ENCODE measurements at regions not wholly inside any gene's neighbourhood (a gene's known extent, or its start where the extent isn't known, plus 50 kb on each side); places are given as distances from the start of the nearest gene placed in this dataset.
A peak's percentile ranks its signal among the peaks of the same experiment; 100 is the strongest.

GRCh38 chr9:134218230-134218629 lies 53.9 kb upstream of the RNU6ATAC start:
- CTCF ChIA-PET (ENCODE audit: partially characterized antibody) = no interaction called here
- POLR2A ChIA-PET (ENCODE audit: partially characterized antibody) = interaction anchor here (1.5 kb wide), 1 partner anchor 47 kb away, joined by 5 read pairs; no protein-coding TSS in a partner anchor
- Histone ChIP-seq H3K27ac (ENCODE audit: low read depth, low read length) (no peak overlapping the region), H3K36me3 (ENCODE audit: insufficient read depth, low read length) (no peaks in the 10 kb centered on the region), H3K27me3 (ENCODE audit: insufficient read depth, low read length) (no peaks in the 10 kb centered on the region), H3K4me3 (ENCODE audit: low read length in 2 of 2) (no peak overlapping the region), H3K4me1 (ENCODE audit: insufficient read depth, low read length) (no peaks in the 10 kb centered on the region), H3K9me3 (ENCODE audit: control insufficient read depth in 1 of 2, low read length in 2 of 2) (no peaks in the 10 kb centered on the region)
- peak overlapping the region in 1 of 7 donors; percentile 47 for H3K27ac Mint-ChIP-seq
- H3K4me3 Mint-ChIP-seq = no peak overlapping the region
- H3K27me3 Mint-ChIP-seq = no peaks in the 10 kb centered on the region
- no peaks in the 10 kb centered on the region for H3K4me1 Mint-ChIP-seq
- H3K9me3 Mint-ChIP-seq = peaks cover 0 to 1% (median 0%) of the 10 kb centered on the region in 8 donors
- DNase-seq = no peak
- intact Hi-C loops (cut with micrococcal nuclease) = no loop called here
- H3K36me3 Mint-ChIP-seq = no peaks in the 10 kb centered on the region

GRCh38 chr9:134219646-134220060 lies 55.3 kb upstream of the RNU6ATAC start:
- no peaks in the 10 kb centered on the region for H3K9me3 ChIP-seq (ENCODE audit: control insufficient read depth in 1 of 2, low read length in 2 of 2)
- H3K4me3 Mint-ChIP-seq = no peak overlapping the region
- intact Hi-C loops (cut with micrococcal nuclease) = no loop called here
- no peaks in the 10 kb centered on the region for H3K36me3 Mint-ChIP-seq
- H3K4me1 ChIP-seq (ENCODE audit: insufficient read depth, low read length) = no peaks in the 10 kb centered on the region
- H3K4me1 Mint-ChIP-seq = no peaks in the 10 kb centered on the region
- no peak overlapping the region for H3K27ac Mint-ChIP-seq
- H3K27me3 Mint-ChIP-seq = no peaks in the 10 kb centered on the region
- ChIA-PET POLR2A (ENCODE audit: partially characterized antibody) (no interaction called here), CTCF (ENCODE audit: partially characterized antibody) (interaction anchor here (1.1 kb wide), 1 partner anchor 49 kb away, joined by 3 read pairs; no protein-coding TSS in a partner anchor)
- no peak overlapping the region for H3K4me3 ChIP-seq (ENCODE audit: low read length in 2 of 2)
- no peaks in the 10 kb centered on the region for H3K9me3 Mint-ChIP-seq
- H3K27ac ChIP-seq (ENCODE audit: low read depth, low read length) = no peak overlapping the region
- H3K27me3 ChIP-seq (ENCODE audit: insufficient read depth, low read length) = no peaks in the 10 kb centered on the region
- H3K36me3 ChIP-seq (ENCODE audit: insufficient read depth, low read length) = no peaks in the 10 kb centered on the region
- no peak for DNase-seq

- Histone ChIP-seq H3K27me3 (ENCODE audit: insufficient read depth, low read length) (no peaks in the 10 kb centered on the region), H3K4me1 (ENCODE audit: insufficient read depth, low read length) (no peaks in the 10 kb centered on the region), H3K4me3 (ENCODE audit: low read length in 2 of 2) (no peak overlapping the region), H3K27ac (ENCODE audit: low read depth, low read length) (no peak overlapping the region), H3K9me3 (ENCODE audit: control insufficient read depth in 1 of 2, low read length in 2 of 2) (no peaks in the 10 kb centered on the region), H3K36me3 (ENCODE audit: insufficient read depth, low read length) (no peaks in the 10 kb centered on the region)
- no peak overlapping the region for H3K4me3 Mint-ChIP-seq
- CTCF ChIA-PET (ENCODE audit: partially characterized antibody) = interaction anchor here (1.1 kb wide), 1 partner anchor 50 kb away, joined by 3 read pairs; no protein-coding TSS in a partner anchor
- no peak for DNase-seq
- no peaks in the 10 kb centered on the region for H3K36me3 Mint-ChIP-seq
- H3K4me1 Mint-ChIP-seq = no peaks in the 10 kb centered on the region
- no peaks in the 10 kb centered on the region for H3K9me3 Mint-ChIP-seq
- H3K27me3 Mint-ChIP-seq = no peaks in the 10 kb centered on the region
- H3K27ac Mint-ChIP-seq = no peak overlapping the region
- POLR2A ChIA-PET (ENCODE audit: partially characterized antibody) = no interaction called here
- intact Hi-C loops (cut with micrococcal nuclease) = no loop called here
These were observed 55.9 kb upstream of the RNU6ATAC start for GRCh38 chr9:134220311-134220710.

- Histone ChIP-seq H3K9me3 (ENCODE audit: control insufficient read depth in 1 of 2, low read length in 2 of 2) (no peaks in the 10 kb centered on the region), H3K27me3 (ENCODE audit: insufficient read depth, low read length) (no peaks in the 10 kb centered on the region), H3K36me3 (ENCODE audit: insufficient read depth, low read length) (no peaks in the 10 kb centered on the region), H3K27ac (ENCODE audit: low read depth, low read length) (no peak overlapping the region), H3K4me3 (ENCODE audit: low read length in 2 of 2) (no peak overlapping the region), H3K4me1 (ENCODE audit: insufficient read depth, low read length) (no peaks in the 10 kb centered on the region)
- intact Hi-C loops (cut with micrococcal nuclease) = no loop called here
- CTCF ChIA-PET (ENCODE audit: partially characterized antibody) = no interaction called here
- POLR2A ChIA-PET (ENCODE audit: partially characterized antibody) = no interaction called here
- Mint-ChIP-seq H3K9me3 (peaks cover 0 to 1% (median 0%) of the 10 kb centered on the region in 8 donors), H3K27ac (peak overlapping the region in 1 of 7 donors; percentile 57), H3K4me1 (no peaks in the 10 kb centered on the region), H3K27me3 (no peaks in the 10 kb centered on the region), H3K4me3 (no peak overlapping the region), H3K36me3 (no peaks in the 10 kb centered on the region)
- no peak for DNase-seq
These were observed 57.1 kb upstream of the RNU6ATAC start for GRCh38 chr9:134221273-134222017.

- Mint-ChIP-seq H3K9me3 (peaks cover 0 to 1% (median 0%) of the 10 kb centered on the region in 8 donors), H3K4me1 (no peaks in the 10 kb centered on the region), H3K27me3 (no peaks in the 10 kb centered on the region), H3K27ac (no peak overlapping the region), H3K36me3 (no peaks in the 10 kb centered on the region), H3K4me3 (no peak overlapping the region)
- intact Hi-C loops (cut with micrococcal nuclease) = no loop called here
- ChIA-PET POLR2A (ENCODE audit: partially characterized antibody) (interaction anchor here (0.5 kb wide), 1 partner anchor 28 kb away, joined by 3 read pairs; no protein-coding TSS in a partner anchor), CTCF (ENCODE audit: partially characterized antibody) (no interaction called here)
- Histone ChIP-seq H3K9me3 (ENCODE audit: control insufficient read depth in 1 of 2, low read length in 2 of 2) (no peaks in the 10 kb centered on the region), H3K36me3 (ENCODE audit: insufficient read depth, low read length) (no peaks in the 10 kb centered on the region), H3K4me3 (ENCODE audit: low read length in 2 of 2) (no peak overlapping the region), H3K27ac (ENCODE audit: low read depth, low read length) (no peak overlapping the region), H3K4me1 (ENCODE audit: insufficient read depth, low read length) (no peaks in the 10 kb centered on the region), H3K27me3 (ENCODE audit: insufficient read depth, low read length) (no peaks in the 10 kb centered on the region)
- no peak for DNase-seq
These were observed 57.7 kb upstream of the RNU6ATAC start for GRCh38 chr9:134222018-134222573.

GRCh38 chr9:134223091-134223490 lies 58.7 kb upstream of the RNU6ATAC start:
- H3K4me3 ChIP-seq (ENCODE audit: low read length in 2 of 2) = no peak overlapping the region
- H3K36me3 Mint-ChIP-seq = no peaks in the 10 kb centered on the region
- DNase-seq = no peak
- H3K4me3 Mint-ChIP-seq = no peak overlapping the region
- H3K27ac Mint-ChIP-seq = no peak overlapping the region
- H3K4me1 ChIP-seq (ENCODE audit: insufficient read depth, low read length) = no peaks in the 10 kb centered on the region
- H3K36me3 ChIP-seq (ENCODE audit: insufficient read depth, low read length) = no peaks in the 10 kb centered on the region
- ChIA-PET CTCF (ENCODE audit: partially characterized antibody) (no interaction called here), POLR2A (ENCODE audit: partially characterized antibody) (no interaction called here)
- H3K4me1 Mint-ChIP-seq = no peaks in the 10 kb centered on the region
- H3K27me3 Mint-ChIP-seq = no peaks in the 10 kb centered on the region
- no peaks in the 10 kb centered on the region for H3K27me3 ChIP-seq (ENCODE audit: insufficient read depth, low read length)
- H3K9me3 ChIP-seq (ENCODE audit: control insufficient read depth in 1 of 2, low read length in 2 of 2) = no peaks in the 10 kb centered on the region
- H3K27ac ChIP-seq (ENCODE audit: low read depth, low read length) = no peak overlapping the region
- intact Hi-C loops (cut with micrococcal nuclease) = no loop called here
- H3K9me3 Mint-ChIP-seq = peaks cover 0 to 1% (median 0%) of the 10 kb centered on the region in 8 donors

- H3K4me1 Mint-ChIP-seq = no peaks in the 10 kb centered on the region
- intact Hi-C loops (cut with micrococcal nuclease) = no loop called here
- no peaks in the 10 kb centered on the region for H3K27me3 ChIP-seq (ENCODE audit: insufficient read depth, low read length)
- H3K36me3 Mint-ChIP-seq = no peaks in the 10 kb centered on the region
- H3K27ac Mint-ChIP-seq = no peak overlapping the region
- no peak overlapping the region for H3K27ac ChIP-seq (ENCODE audit: low read depth, low read length)
- H3K36me3 ChIP-seq (ENCODE audit: insufficient read depth, low read length) = no peaks in the 10 kb centered on the region
- H3K4me1 ChIP-seq (ENCODE audit: insufficient read depth, low read length) = no peaks in the 10 kb centered on the region
- ChIA-PET CTCF (ENCODE audit: partially characterized antibody) (no interaction called here), POLR2A (ENCODE audit: partially characterized antibody) (no interaction called here)
- H3K9me3 Mint-ChIP-seq = peaks cover 0 to 1% (median 0%) of the 10 kb centered on the region in 8 donors
- no peak overlapping the region for H3K4me3 ChIP-seq (ENCODE audit: low read length in 2 of 2)
- H3K9me3 ChIP-seq (ENCODE audit: control insufficient read depth in 1 of 2, low read length in 2 of 2) = no peaks in the 10 kb centered on the region
- H3K4me3 Mint-ChIP-seq = no peak overlapping the region
- no peak for DNase-seq
- H3K27me3 Mint-ChIP-seq = no peaks in the 10 kb centered on the region
These were observed 59.3 kb upstream of the RNU6ATAC start for GRCh38 chr9:134223591-134224122.

Data from CD4-positive, alpha-beta memory T cell (primary cell).